NAMALWA (cell line): ENCODE measurements at regions not wholly inside any gene's neighbourhood (a gene's known extent, or its start where the extent isn't known, plus 50 kb on each side); places are given as distances from the start of the nearest gene placed in this dataset.

ENCODE experiments used
- DNase-seq: peaks from one replicate; pipeline ENCODE4 v3.0.0-alpha.2; 2015; ENCODE audit warnings: low spot score

- no peak for DNase-seq
Measured at GRCh38 chr2:41913921-41914609, 133.8 kb upstream of the PKDCC start.

GRCh38 chr2:41914936-41915335 lies 132.9 kb upstream of the PKDCC start:
- DNase-seq, result no peak

- no peak for DNase-seq
Measured at GRCh38 chr2:41916177-41916576, 131.6 kb upstream of the PKDCC start.

- DNase-seq, result no peak
Measured at GRCh38 chr2:41917587-41917986, 130.2 kb upstream of the PKDCC start.

GRCh38 chr2:41919135-41919534 lies 128.7 kb upstream of the PKDCC start:
- DNase-seq, result no peak

GRCh38 chr2:41920181-41920580 lies 127.6 kb upstream of the PKDCC start:
- no peak for DNase-seq

GRCh38 chr2:41920812-41921211 lies 127.0 kb upstream of the PKDCC start:
- DNase-seq, result no peak

GRCh38 chr2:41922177-41922576 lies 125.6 kb upstream of the PKDCC start:
- DNase-seq, result no peak

GRCh38 chr2:41923156-41923786 lies 124.5 kb upstream of the PKDCC start:
- no peak for DNase-seq

- DNase-seq, result no peak
Measured at GRCh38 chr2:41924024-41924423, 123.8 kb upstream of the PKDCC start.

- DNase-seq, result no peak
Measured at GRCh38 chr2:41924709-41925408, 123.0 kb upstream of the PKDCC start.

GRCh38 chr2:41925712-41926111 lies 122.1 kb upstream of the PKDCC start:
- no peak for DNase-seq

- DNase-seq, result no peak
Measured at GRCh38 chr2:41926614-41927580, 120.9 kb upstream of the PKDCC start.

GRCh38 chr2:41927581-41928264 lies 120.1 kb upstream of the PKDCC start:
- DNase-seq, result no peak

- no peak for DNase-seq
Measured at GRCh38 chr2:41928526-41928925, 119.3 kb upstream of the PKDCC start.

- DNase-seq, result no peak
Measured at GRCh38 chr2:41930807-41931566, 116.8 kb upstream of the PKDCC start.

- no peak for DNase-seq
Measured at GRCh38 chr2:41932241-41933045, 115.4 kb upstream of the PKDCC start.

- no peak for DNase-seq
Measured at GRCh38 chr2:41933046-41933420, 114.8 kb upstream of the PKDCC start.

GRCh38 chr2:41933585-41934320 lies 114.1 kb upstream of the PKDCC start:
- no peak for DNase-seq
